ENCODE measurements at regions not wholly inside any gene's neighbourhood (a gene's known extent, or its start where the extent isn't known, plus 50 kb on each side); places are given as distances from the start of the nearest gene placed in this dataset.

GRCh38 chr5:89721353-89721752, 688.2 kb downstream of the CETN3 start:
- TF ChIP-seq, protein P1, sequence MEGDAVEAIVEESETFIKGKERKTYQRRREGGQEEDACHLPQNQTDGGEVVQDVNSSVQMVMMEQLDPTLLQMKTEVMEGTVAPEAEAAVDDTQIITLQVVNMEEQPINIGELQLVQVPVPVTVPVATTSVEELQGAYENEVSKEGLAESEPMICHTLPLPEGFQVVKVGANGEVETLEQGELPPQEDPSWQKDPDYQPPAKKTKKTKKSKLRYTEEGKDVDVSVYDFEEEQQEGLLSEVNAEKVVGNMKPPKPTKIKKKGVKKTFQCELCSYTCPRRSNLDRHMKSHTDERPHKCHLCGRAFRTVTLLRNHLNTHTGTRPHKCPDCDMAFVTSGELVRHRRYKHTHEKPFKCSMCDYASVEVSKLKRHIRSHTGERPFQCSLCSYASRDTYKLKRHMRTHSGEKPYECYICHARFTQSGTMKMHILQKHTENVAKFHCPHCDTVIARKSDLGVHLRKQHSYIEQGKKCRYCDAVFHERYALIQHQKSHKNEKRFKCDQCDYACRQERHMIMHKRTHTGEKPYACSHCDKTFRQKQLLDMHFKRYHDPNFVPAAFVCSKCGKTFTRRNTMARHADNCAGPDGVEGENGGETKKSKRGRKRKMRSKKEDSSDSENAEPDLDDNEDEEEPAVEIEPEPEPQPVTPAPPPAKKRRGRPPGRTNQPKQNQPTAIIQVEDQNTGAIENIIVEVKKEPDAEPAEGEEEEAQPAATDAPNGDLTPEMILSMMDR (IDR thresholded peaks at IDR 0.05; ENCODE audit: extremely low read depth in 1 of 2, insufficient read depth in 1 of 2, low read depth in 1 of 2, low read length in 2 of 2): no peak
- TF ChIP-seq POLR2A (IDR thresholded peaks at IDR 0.05; ENCODE audit: low read depth, low read length) (no peak), EZH2 (IDR thresholded peaks at IDR 0.05; ENCODE audit: borderline replicate concordance, low read depth, low read length, severe bottlenecking) (no peak), GATA2 (IDR thresholded peaks at IDR 0.05; ENCODE audit: insufficient read depth, insufficient read length, low read depth, low read length) (no peak), JUN (IDR thresholded peaks at IDR 0.05; ENCODE audit: borderline replicate concordance, insufficient read depth, insufficient read length, low read depth) (no peak)

All from endothelial cell of umbilical vein (primary cell).